Upper lobe of left lung (tissue), 6 donors: ENCODE measurements at regions not wholly inside any gene's neighbourhood (a gene's known extent, or its start where the extent isn't known, plus 50 kb on each side); places are given as distances from the start of the nearest gene placed in this dataset.

Experiments used
- ATAC-seq, 2 donors: fragments of 200-7000 bp; cut with Tn5 transposase; one replicate each; pipeline ENCODE4 v1.9.1; 2022; ENCODE audit warnings: mild to moderate bottlenecking in 2 of 2, moderate library complexity in 2 of 2; ENCODE audit not compliant: low FRiP score in 2 of 2
- DNase-seq, 2 donors: peaks; one replicate each; pipeline ENCODE4 v3.0.0-alpha.2; 2019 to 2020
- H3K27ac ChIP-seq, 4 donors: fragments of 200-600 bp; sonication (generic); one replicate each; pipeline ENCODE4 v1.5.1; 2016 to 2019
- H3K27me3 ChIP-seq, 4 donors: fragments of 200-600 bp; sonication (generic); one replicate each; pipeline ENCODE4 v1.5.1; 2017 to 2019
- H3K36me3 ChIP-seq, 4 donors: fragments of 200-600 bp; sonication (generic); one replicate each; pipeline ENCODE4 v1.5.1; 2016 to 2019
- H3K4me1 ChIP-seq, 4 donors: fragments of 200-600 bp; sonication (generic); one replicate each; pipeline ENCODE4 v1.5.1; 2018 to 2019
- H3K4me3 ChIP-seq, 4 donors: fragments of 200-600 bp; sonication (generic); one replicate each; pipeline ENCODE4 v1.5.1; 2017 to 2019; ENCODE audit warnings: mild to moderate bottlenecking in 2 of 4, moderate library complexity in 1 of 4
- H3K9me3 ChIP-seq, 4 donors: fragments of 200-600 bp; sonication (generic); one replicate each; pipeline ENCODE4 v1.5.1; 2018 to 2019
- CTCF ChIP-seq, 6 experiments: fragments of 450-650 bp in 4 of 6; fragments of 200-600 bp in 2 of 6; sonication (generic) in 2 of 6; IDR thresholded peaks; one replicate each; pipeline ENCODE4 v1.5.1; 2016 to 2019; ENCODE audit warnings: antibody characterized with exemption in 6 of 6
- EP300 ChIP-seq, 4 donors: sonication (generic); formaldehyde crosslinking; IDR thresholded peaks; one replicate each; pipeline ENCODE4 v1.5.1; 2017; ENCODE audit warnings: antibody characterized with exemption in 4 of 4, control low read depth in 2 of 4
- POLR2A ChIP-seq, 4 donors: fragments of 450-650 bp; IDR thresholded peaks; one replicate each; pipeline ENCODE4 v1.5.1; 2016 to 2017; ENCODE audit warnings: antibody characterized with exemption in 4 of 4, mild to moderate bottlenecking in 2 of 4
- POLR2AphosphoS5 ChIP-seq, 2 donors: sonication (generic); formaldehyde crosslinking; IDR thresholded peaks; one replicate each; pipeline ENCODE4 v1.5.1; 2017; ENCODE audit warnings: antibody characterized with exemption in 2 of 2
- WGBS, 2 donors: methylation state at CpG; one replicate each; pipeline ENCODE4 v1.1.5; 2017 to 2018; 5-methylcytosine and 5-hydroxymethylcytosine counted together
- donor health status: DM: no; HTN: no; CAD: no; lungs with moderate emphysema.
- donor health status: DM: no; HTN: yes; CAD: no; lungs with severe emphysema.

- no peak overlapping the region for H3K4me3 ChIP-seq
- DNase-seq, result no peak
- no peak overlapping the region for H3K27ac ChIP-seq
- H3K27me3 ChIP-seq, result no peaks in the 10 kb centered on the region
- TF ChIP-seq EP300 (IDR thresholded peaks at IDR 0.05) (no peak), POLR2AphosphoS5 (IDR thresholded peaks at IDR 0.05) (no peak), CTCF (IDR thresholded peaks at IDR 0.05) (no peak), POLR2A (IDR thresholded peaks at IDR 0.05) (no peak)
- H3K9me3 ChIP-seq, result no peaks in the 10 kb centered on the region
- 77 to 80% methylated on average over 3 of the region's 3 CpGs for WGBS, 2 donors
- H3K36me3 ChIP-seq, result no peaks in the 10 kb centered on the region
- no peaks in the 10 kb centered on the region for H3K4me1 ChIP-seq
- no peak for ATAC-seq
Observed at GRCh38 chr18:11204020-11204419, 54.7 kb upstream of the PIEZO2 start.

GRCh38 chr18:11199477-11199876, 50.1 kb upstream of the PIEZO2 start:
- WGBS, 2 donors, result 39 to 57% methylated on average over 3 of the region's 3 CpGs
- H3K9me3 ChIP-seq, result no peaks in the 10 kb centered on the region
- H3K4me3 ChIP-seq, result no peak overlapping the region
- DNase-seq (no peak), ATAC-seq (no peak)
- TF ChIP-seq POLR2A (IDR thresholded peaks at IDR 0.05) (no peak), CTCF (IDR thresholded peaks at IDR 0.05) (no peak), POLR2AphosphoS5 (IDR thresholded peaks at IDR 0.05) (no peak), EP300 (IDR thresholded peaks at IDR 0.05) (no peak)
- H3K27ac ChIP-seq, result no peak overlapping the region
- no peaks in the 10 kb centered on the region for H3K36me3 ChIP-seq
- H3K4me1 ChIP-seq, result no peaks in the 10 kb centered on the region
- no peaks in the 10 kb centered on the region for H3K27me3 ChIP-seq
